ENCODE measurements at regions not wholly inside any gene's neighbourhood (a gene's known extent, or its start where the extent isn't known, plus 50 kb on each side); places are given as distances from the start of the nearest gene placed in this dataset.
"Not testable (repeated sequence)": the region's sequence is repeated elsewhere in the genome, so short reads cannot be mapped to it uniquely, and the experiment has no call there.

GRCh38 chr11:34830648-34831047 lies 85.5 kb downstream of the APIP start:
- no peak overlapping the region for H3K4me3 Mint-ChIP-seq
- no peaks in the 10 kb centered on the region for H3K4me1 Mint-ChIP-seq
- H3K9me3 Mint-ChIP-seq = no peaks in the 10 kb centered on the region
- H3K27ac Mint-ChIP-seq = no peak overlapping the region
- no peak for DNase-seq
- peaks cover 7% of the 10 kb centered on the region for H3K27me3 Mint-ChIP-seq
- H3K36me3 Mint-ChIP-seq = no peaks in the 10 kb centered on the region
- CTCF ChIA-PET = interaction anchor here (0.9 kb wide), 1 partner anchor 9 kb away, joined by 3 read pairs; no protein-coding TSS in a partner anchor

DNA sequence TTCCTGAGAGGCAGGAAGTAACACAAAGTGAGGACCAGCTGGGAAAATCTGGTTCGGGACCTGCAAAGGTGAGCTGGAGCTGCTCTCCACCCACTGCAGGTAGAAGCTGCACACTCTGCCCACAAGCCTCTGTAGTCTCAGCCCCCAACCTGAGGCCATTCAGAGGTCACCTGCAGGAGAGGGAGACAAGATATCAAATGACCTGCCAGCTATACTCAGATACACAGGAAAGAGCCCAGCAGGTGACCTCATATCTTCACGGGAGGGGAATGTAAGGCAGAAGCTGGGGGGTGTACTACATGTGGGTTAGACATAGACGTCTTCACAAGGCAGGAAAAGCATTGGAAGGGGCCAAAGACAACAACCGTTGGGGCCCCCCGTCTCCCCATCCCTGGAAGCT lies 86.1 kb downstream of the APIP start:
- no peaks in the 10 kb centered on the region for H3K36me3 Mint-ChIP-seq
- no peaks in the 10 kb centered on the region for H3K4me1 Mint-ChIP-seq
- no peak overlapping the region for H3K4me3 Mint-ChIP-seq
- no peak for DNase-seq
- peaks cover 7% of the 10 kb centered on the region for H3K27me3 Mint-ChIP-seq
- no peaks in the 10 kb centered on the region for H3K9me3 Mint-ChIP-seq
- CTCF ChIA-PET = interaction anchor here (0.9 kb wide), 1 partner anchor 10 kb away, joined by 3 read pairs; no protein-coding TSS in a partner anchor
- H3K27ac Mint-ChIP-seq = no peak overlapping the region

DNA sequence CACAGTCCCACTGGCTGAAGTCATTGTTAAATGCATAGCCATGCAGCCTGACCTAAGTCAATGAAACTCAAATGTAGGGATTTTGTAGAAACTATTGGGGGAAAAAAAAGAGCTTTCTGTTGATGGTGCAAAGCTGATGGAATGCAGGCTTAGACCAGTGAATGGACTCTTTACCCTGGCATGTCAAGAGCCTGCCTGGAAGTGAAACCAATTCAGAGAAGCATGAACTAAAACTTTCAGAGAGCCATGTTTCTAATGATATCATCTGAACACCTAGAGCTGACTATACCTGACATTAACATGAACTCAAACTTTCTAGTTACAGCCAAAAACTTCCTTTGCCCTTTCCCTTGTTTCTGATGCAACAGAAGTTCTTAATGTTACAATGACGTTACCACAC lies 89.0 kb downstream of the APIP start:
- Mint-ChIP-seq H3K9me3 (no peaks in the 10 kb centered on the region), H3K27me3 (peaks cover 10% of the 10 kb centered on the region)

DNA sequence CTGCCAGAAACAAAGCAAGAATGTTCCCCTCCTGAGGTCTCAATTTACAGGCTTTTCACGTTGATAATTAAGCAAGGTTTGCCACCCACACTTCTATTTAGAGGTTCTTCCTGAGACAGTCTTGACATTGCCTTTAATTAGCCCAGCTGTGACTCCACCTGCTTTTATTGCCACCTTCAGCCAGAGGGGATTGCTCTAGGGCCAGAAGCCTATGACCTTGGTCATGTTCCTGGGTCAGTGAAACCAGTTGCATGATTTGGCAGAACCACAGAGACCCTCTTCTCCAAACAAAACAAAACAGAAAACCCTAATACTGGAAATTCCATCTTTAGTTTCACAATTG lies 89.8 kb downstream of the APIP start:
- Mint-ChIP-seq H3K4me1 (no peaks in the 10 kb centered on the region), H3K9me3 (no peaks in the 10 kb centered on the region), H3K4me3 (no peak overlapping the region), H3K27me3 (peaks cover 10% of the 10 kb centered on the region), H3K36me3 (no peaks in the 10 kb centered on the region), H3K27ac (no peak overlapping the region)
- no peak for DNase-seq
- CTCF ChIA-PET = no interaction called here

More for the DNA sequence above, 89.0 kb downstream of the APIP start:
- no peak for DNase-seq
- CTCF ChIA-PET = no interaction called here
- Mint-ChIP-seq H3K27ac (no peak overlapping the region), H3K4me1 (no peaks in the 10 kb centered on the region), H3K4me3 (no peak overlapping the region), H3K36me3 (no peaks in the 10 kb centered on the region)

DNA sequence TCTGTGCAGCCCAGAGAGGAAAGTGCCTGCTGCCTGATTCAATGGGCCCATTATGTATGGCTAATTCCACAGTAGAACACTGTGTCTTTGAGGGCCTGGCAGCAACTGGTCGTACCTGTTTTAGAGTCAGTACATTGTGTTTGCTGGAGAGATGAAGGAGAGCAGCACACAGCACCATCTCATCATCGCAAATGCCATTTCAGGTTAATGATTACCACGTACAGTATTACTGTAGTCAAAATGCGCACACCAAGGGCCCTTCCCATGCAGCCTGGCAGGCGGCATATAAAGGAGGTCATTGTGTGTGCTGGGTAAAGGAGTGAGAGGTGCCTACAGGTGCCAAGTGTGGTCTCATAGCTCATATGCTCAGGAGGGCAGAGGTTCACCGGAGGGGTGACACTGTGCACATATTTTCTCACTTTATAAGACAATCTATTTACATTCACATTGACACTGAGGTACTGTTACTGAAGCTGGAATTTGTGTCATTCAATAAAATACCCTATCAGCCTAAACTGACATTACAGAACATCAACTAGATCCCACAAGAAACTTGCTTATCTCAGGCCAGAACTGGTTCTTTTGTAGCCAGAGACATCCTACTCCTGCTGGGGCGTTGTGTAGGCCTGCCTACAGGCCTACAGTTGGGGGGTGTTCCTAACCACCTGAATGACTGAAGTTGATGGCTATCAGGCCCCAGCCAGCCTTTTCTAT lies 90.4 kb downstream of the APIP start:
- Mint-ChIP-seq H3K4me3 (no peak overlapping the region), H3K36me3 (no peaks in the 10 kb centered on the region)
- CTCF ChIA-PET = no interaction called here

DNA sequence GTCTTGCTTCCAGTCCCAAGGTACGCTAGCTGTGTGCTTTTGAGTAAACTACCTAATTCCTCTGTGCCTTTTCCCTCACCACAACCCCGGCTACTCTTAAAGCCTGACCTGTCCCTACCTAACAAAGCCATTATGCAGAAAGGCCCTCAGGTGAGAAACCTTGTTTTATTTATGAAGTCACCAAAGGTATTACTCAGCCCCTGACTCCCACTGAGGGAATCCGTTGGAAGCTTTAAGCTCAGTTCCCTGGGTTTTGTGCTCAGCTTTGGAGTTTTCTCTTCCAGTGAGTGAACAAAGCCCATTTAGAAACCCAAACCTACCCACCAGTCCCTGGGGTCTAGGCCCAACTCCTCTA lies 90.9 kb downstream of the APIP start:
- H3K27ac Mint-ChIP-seq = no peak overlapping the region
- H3K4me3 Mint-ChIP-seq = no peak overlapping the region
- peaks cover 2% of the 10 kb centered on the region for H3K4me1 Mint-ChIP-seq
- peaks cover 8% of the 10 kb centered on the region for H3K27me3 Mint-ChIP-seq
- CTCF ChIA-PET = no interaction called here
- no peak for DNase-seq
- H3K9me3 Mint-ChIP-seq = peaks cover under 1% of the 10 kb centered on the region
- H3K36me3 Mint-ChIP-seq = no peaks in the 10 kb centered on the region

More for the DNA sequence above, 90.4 kb downstream of the APIP start:
- no peaks in the 10 kb centered on the region for H3K9me3 Mint-ChIP-seq
- H3K4me1 Mint-ChIP-seq = no peaks in the 10 kb centered on the region
- peaks cover 10% of the 10 kb centered on the region for H3K27me3 Mint-ChIP-seq
- no peak overlapping the region for H3K27ac Mint-ChIP-seq
- no peak for DNase-seq

- DNase-seq = no peak
- no peak overlapping the region for H3K4me3 Mint-ChIP-seq
- no peak overlapping the region for H3K27ac Mint-ChIP-seq
- peaks cover 10% of the 10 kb centered on the region for H3K4me1 Mint-ChIP-seq
- peaks cover 9% of the 10 kb centered on the region for H3K9me3 Mint-ChIP-seq
- no peaks in the 10 kb centered on the region for H3K36me3 Mint-ChIP-seq
- peaks cover 3% of the 10 kb centered on the region for H3K27me3 Mint-ChIP-seq
- CTCF ChIA-PET = no interaction called here
Measured at GRCh38 chr11:34824425-34824824, 91.8 kb downstream of the APIP start.

DNA sequence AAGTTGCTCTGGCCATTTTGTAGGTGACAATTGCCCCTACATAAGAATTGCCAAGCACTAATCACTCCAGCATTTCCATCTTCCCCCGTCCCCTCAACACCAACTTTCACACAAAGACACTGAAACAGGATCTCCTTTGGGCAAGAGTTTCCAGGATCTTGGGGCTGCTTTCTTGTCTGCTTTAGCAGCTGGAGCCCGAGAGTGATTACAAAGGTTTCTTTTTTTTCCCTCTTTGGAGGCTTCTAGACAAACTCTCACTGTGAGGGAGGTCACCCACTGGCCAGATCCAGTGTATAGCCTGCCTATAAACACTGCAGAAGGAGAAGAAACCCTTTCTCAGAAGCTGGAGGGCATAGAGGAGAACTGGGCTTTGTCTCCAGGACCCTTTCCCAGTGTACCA lies 92.5 kb downstream of the APIP start:
- H3K4me1 Mint-ChIP-seq = peaks cover 10% of the 10 kb centered on the region
- CTCF ChIA-PET = no interaction called here
- no peaks in the 10 kb centered on the region for H3K36me3 Mint-ChIP-seq
- peaks cover 11% of the 10 kb centered on the region for H3K9me3 Mint-ChIP-seq
- peaks cover 5% of the 10 kb centered on the region for H3K27me3 Mint-ChIP-seq
- no peak overlapping the region for H3K27ac Mint-ChIP-seq
- H3K4me3 Mint-ChIP-seq = no peak overlapping the region
- no peak for DNase-seq

DNA sequence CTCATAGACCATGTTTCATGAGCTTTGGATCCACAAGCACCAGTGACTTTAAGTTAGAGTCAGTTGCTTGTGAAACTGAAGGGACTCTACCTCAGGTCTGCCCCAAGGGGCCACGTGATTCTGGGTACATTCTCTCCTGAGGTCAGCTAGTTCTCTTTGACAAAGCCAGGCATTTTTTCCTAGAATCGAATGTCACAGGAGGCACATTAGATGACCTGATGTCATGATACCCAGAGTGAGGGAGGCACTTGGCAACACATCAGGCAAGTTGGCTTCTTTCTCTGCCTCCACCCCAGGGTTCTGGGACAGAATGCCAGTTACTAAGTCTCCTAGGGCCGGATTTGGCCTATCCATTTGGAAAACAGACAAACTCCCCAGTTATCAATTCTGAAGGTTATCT lies 93.0 kb downstream of the APIP start:
- Mint-ChIP-seq H3K27ac (no peak overlapping the region), H3K9me3 (peaks cover 11% of the 10 kb centered on the region), H3K4me1 (peaks cover 10% of the 10 kb centered on the region), H3K27me3 (peaks cover 8% of the 10 kb centered on the region), H3K36me3 (no peaks in the 10 kb centered on the region), H3K4me3 (no peak overlapping the region)
- no peak for DNase-seq
- CTCF ChIA-PET = no interaction called here

- CTCF ChIA-PET = no interaction called here
- no peak overlapping the region for H3K4me3 Mint-ChIP-seq
- H3K9me3 Mint-ChIP-seq = peaks cover 11% of the 10 kb centered on the region
- no peak for DNase-seq
- H3K27ac Mint-ChIP-seq = no peak overlapping the region
- peaks cover 10% of the 10 kb centered on the region for H3K4me1 Mint-ChIP-seq
- H3K36me3 Mint-ChIP-seq = no peaks in the 10 kb centered on the region
- peaks cover 11% of the 10 kb centered on the region for H3K27me3 Mint-ChIP-seq
Measured at GRCh38 chr11:34819740-34820482, 96.3 kb downstream of the APIP start.

GRCh38 chr11:34817812-34818211 lies 98.4 kb downstream of the APIP start:
- H3K27me3 Mint-ChIP-seq, DNase-seq, H3K4me3 Mint-ChIP-seq, H3K27ac Mint-ChIP-seq, H3K36me3 Mint-ChIP-seq, CTCF ChIA-PET: not testable (repeated sequence)
- Mint-ChIP-seq H3K9me3 (peaks cover 15% of the 10 kb centered on the region), H3K4me1 (peaks cover 10% of the 10 kb centered on the region)

DNA sequence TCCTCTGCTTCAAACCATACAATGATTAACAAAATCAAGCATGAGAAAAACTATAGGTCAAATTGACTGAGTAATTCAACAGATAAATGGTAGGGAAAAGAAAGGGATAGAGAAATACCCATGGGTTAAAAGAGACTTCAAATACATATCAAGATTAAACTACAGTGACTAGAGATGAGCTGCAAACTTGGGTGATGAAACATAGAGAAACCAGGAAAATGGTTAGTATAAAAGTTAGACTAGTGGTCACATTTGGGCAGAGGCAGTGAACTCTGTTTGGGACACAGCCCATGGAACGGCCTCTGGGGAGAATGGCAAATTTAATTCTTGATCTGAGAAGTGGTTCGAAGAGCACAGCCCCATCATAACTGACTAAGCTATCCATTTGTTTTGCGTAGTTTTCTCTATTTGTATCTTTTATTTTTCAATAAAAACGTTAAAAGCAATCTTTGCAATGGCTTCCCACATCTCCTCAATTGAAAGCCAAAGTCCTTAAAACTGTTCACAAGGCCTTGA lies 99.4 kb downstream of the APIP start:
- CTCF ChIA-PET = no interaction called here
- Mint-ChIP-seq H3K9me3 (peaks cover 17% of the 10 kb centered on the region), H3K36me3 (no peaks in the 10 kb centered on the region), H3K27ac (no peak overlapping the region), H3K4me3 (no peak overlapping the region), H3K27me3 (peaks cover 8% of the 10 kb centered on the region), H3K4me1 (peaks cover 10% of the 10 kb centered on the region)
- DNase-seq = no peak

DNA sequence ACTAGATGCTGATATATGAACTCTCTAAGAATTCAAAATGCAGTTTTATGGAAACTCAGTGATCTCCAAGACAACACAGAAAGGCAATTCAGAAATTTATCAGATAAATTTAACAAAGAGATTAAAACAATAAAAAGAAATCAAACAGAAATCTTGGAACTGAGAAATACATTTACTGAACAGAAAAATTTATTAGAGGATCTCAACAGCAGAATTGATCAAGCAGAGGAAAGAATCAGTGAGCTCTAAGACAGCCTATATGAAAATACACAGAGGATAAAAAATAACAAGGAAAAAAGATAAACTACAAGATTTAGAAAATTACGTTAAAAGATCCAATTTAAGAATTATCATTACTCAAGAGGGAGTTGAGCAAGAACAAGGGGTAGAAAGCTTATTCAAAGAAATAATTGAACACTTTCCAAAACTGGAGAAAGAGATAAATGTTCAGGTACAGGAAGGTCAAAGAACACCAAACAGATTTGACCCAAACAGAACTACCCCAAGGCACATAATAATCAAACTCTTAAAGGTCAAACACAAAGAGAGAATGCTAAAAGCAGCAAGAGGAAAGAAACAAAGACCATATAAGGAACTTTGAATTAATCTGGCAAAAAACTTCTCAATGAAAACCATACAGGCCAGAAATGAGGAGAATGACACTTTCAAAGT lies 103.1 kb downstream of the APIP start:
- Mint-ChIP-seq H3K9me3 (peaks cover 18% of the 10 kb centered on the region), H3K27me3 (peaks cover 4% of the 10 kb centered on the region), H3K4me1 (peaks cover 8% of the 10 kb centered on the region), H3K36me3 (no peaks in the 10 kb centered on the region), H3K27ac (no peak overlapping the region), H3K4me3 (no peak overlapping the region)
- CTCF ChIA-PET = no interaction called here
- DNase-seq = no peak

DNA sequence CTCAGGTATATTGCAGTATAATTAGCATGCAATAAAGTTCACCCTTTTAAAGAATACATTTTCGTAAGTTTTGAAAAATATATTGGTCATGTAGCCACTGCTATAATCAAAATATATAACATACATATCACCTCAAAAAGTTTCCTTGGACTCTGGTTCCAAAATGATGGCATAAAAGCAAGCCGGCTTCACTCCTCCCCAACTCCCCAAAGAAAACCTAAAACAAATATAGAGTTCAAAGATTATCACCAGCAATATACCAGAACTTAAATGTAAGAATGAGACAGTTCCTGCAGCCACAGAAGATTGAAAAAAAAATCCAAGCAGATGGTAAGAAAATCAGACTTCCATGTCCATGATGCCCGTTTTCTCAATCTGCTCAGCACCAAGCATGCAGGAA lies 104.3 kb downstream of the APIP start:
- H3K36me3 Mint-ChIP-seq = no peaks in the 10 kb centered on the region
- CTCF ChIA-PET = no interaction called here
- no peak for DNase-seq
- no peak overlapping the region for H3K27ac Mint-ChIP-seq
- peaks cover 18% of the 10 kb centered on the region for H3K9me3 Mint-ChIP-seq
- H3K4me3 Mint-ChIP-seq = no peak overlapping the region
- H3K27me3 Mint-ChIP-seq = peaks cover 4% of the 10 kb centered on the region
- peaks cover 8% of the 10 kb centered on the region for H3K4me1 Mint-ChIP-seq
